Urothelium cell line (cell line): ENCODE measurements at regions not wholly inside any gene's neighbourhood (a gene's known extent, or its start where the extent isn't known, plus 50 kb on each side); places are given as distances from the start of the nearest gene placed in this dataset.
"Not testable (repeated sequence)": the region's sequence is repeated elsewhere in the genome, so short reads cannot be mapped to it uniquely, and the experiment has no call there.

Experiments used
- DNase-seq: peaks from one replicate; pipeline ENCODE4 v3.0.0; 2011; ENCODE audit warnings: low spot score, mixed read lengths
- FAIRE-seq: peaks from 2 replicates; lab custom pipeline; 2011; peaks lifted over from hg19 to GRCh38; lab: Jason Lieb, UNC

DNA sequence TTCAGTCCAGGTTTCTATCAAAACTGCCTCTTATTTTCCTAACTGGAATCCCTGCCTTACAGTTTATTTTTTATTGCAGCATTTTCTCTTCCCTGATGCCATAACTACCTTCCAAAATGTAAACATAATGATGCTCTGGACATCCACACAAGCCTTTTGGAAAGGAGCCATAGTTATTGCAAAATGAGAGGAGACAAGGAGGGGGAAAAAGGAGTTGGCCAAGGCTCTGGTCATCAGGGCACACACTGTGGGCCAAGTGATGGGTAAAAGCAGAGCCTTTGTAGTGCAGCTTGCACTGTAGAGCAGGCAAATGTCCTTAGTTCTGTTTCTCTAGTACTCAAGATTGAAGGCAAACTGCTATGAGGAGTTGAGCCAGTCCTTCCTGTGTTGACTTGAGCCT lies 289.3 kb upstream of the MTPN start:
- no peak for DNase-seq
- no peak for FAIRE-seq

DNA sequence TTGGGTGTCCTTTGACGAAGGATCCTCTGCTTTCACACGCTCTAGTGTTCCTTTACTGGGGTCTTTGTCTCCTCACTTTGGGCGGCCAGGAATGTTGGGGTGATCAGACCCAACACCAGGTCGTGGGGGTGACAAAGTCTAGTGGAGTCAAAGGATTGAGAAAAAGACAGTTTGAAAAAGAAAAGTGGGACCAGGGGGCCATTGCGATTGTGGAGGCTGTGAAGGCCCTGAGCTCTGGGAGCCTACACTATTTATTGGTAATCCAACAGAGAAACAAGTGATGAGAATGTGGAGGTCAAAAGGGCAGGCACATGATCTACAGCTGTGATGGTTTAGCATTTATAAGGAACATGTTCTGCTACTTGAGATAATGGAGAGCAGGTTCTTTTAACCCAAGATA lies 287.1 kb upstream of the MTPN start:
- not testable (repeated sequence) for DNase-seq, FAIRE-seq

DNA sequence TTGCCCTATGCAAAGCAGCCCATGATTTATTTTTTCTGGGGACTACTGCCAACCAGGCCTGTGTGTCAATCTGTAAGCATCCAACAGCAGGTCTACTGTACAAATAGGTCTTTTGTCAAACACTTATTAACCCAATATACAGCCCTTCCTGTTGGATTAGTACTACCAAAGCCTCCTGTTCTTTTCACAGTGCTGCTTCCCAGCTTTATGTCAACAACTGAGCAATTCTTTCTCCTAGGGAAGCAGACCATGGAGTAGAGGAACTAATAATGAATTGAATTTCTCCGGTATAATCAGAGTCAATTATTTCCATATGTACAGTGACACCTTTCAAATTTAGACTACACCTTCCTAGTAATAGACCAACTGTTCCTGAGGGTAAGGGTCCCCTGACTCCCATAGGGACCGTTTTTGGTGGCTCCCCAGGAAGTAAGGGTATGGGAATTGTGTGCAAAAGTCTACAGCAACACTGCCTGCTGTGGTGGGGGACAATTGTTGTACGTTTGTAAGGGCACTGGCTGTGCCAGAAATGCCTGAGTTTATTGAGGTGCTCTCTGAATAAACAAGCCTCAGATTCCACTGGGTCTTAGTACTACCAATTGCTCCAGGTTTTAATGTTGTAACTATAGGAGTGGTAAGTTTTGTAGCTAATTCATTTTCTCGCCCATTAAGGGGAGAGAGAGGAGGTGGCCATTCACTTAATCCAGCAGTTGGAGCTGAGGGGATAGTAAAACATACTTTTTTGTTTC lies 286.1 kb upstream of the MTPN start:
- DNase-seq, FAIRE-seq: not testable (repeated sequence)

GRCh38 chr7:136260591-136260990 lies 283.4 kb upstream of the MTPN start:
- not testable (repeated sequence) for FAIRE-seq

GRCh38 chr7:136259074-136259473 lies 281.9 kb upstream of the MTPN start:
- no peak for FAIRE-seq
- DNase-seq: no peak

More at GRCh38 chr7:136260591-136260990, 283.4 kb upstream of the MTPN start:
- DNase-seq: not testable (repeated sequence)

- DNase-seq: no peak
- no peak for FAIRE-seq
Measured at GRCh38 chr7:136256491-136256890, 279.3 kb upstream of the MTPN start.

DNA sequence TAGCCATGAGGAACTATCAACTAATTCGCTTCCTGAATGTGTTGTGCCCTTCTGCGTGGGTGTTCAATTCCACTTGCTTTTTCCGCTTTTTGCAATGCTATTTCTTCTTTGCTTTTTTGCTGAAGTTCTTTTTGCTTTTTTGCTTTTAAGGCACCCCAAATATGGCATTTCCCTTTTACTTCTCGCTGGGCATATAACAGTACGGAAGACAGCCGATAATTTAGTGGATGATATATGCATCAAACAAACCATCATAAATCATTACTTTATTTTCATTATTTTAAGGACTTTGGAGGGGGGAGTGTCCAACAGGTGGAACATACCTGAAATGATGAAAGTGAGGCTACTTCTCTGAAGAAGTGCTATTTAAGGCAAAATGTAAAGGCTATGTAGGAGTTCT lies 277.0 kb upstream of the MTPN start:
- DNase-seq (no peak), FAIRE-seq (no peak)

- DNase-seq (peak; percentile 45), FAIRE-seq (no peak)
Measured at GRCh38 chr7:136251826-136252225, 274.7 kb upstream of the MTPN start.

GRCh38 chr7:136247211-136247610 lies 270.1 kb upstream of the MTPN start:
- DNase-seq (no peak), FAIRE-seq (no peak)

GRCh38 chr7:136245327-136246004 lies 268.3 kb upstream of the MTPN start:
- no peak for FAIRE-seq
- no peak for DNase-seq

- FAIRE-seq: no peak
- peak; percentile 6 for DNase-seq
Measured at GRCh38 chr7:136234040-136234439, 256.9 kb upstream of the MTPN start.

- DNase-seq (no peak), FAIRE-seq (no peak)
Measured at GRCh38 chr7:136230210-136230609, 253.1 kb upstream of the MTPN start.

- DNase-seq (no peak), FAIRE-seq (no peak)
Measured at GRCh38 chr7:136229790-136230189, 252.6 kb upstream of the MTPN start.

GRCh38 chr7:136228171-136228570 lies 251.0 kb upstream of the MTPN start:
- FAIRE-seq (no peak), DNase-seq (no peak)

GRCh38 chr7:136214356-136214755 lies 237.2 kb upstream of the MTPN start:
- FAIRE-seq (no peak), DNase-seq (no peak)

- DNase-seq: no peak
- no peak for FAIRE-seq
Measured at GRCh38 chr7:136213012-136213411, 235.9 kb upstream of the MTPN start.

DNA sequence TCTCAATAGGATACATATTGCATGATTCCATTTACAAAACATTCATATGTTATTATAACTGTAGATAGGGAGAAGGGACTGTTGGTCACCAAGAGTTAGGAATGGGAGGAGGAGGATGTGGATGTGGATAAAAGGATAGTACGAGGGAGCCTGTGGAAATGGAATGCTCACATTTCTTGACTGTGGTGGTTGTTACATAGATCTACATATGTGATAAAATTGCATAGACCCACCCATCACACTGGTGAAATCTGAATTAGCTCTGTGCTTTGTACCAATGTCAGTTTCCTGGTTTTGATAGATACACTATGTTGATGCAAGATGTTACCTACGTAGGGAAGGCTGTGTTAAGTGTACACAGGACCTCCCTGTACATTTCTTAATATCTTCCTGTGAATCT lies 233.5 kb upstream of the MTPN start:
- FAIRE-seq: no peak
- no peak for DNase-seq

DNA sequence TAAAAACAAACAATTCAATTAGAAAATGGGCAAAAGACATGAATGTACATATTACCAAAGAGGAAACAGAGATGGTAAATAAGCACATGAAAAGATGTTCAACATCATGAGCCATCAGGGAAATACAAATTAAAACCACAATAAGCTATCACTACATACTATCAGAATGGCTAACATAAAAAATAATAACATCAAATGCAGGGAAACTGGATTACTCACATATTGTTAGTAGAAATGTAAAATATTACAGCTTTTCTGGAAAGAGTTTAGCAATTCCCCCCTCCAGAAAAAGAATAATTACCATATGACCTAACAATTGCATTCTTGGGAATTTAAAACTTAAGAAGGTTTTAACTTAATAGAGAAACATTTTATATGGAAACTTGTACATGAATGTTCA lies 232.9 kb upstream of the MTPN start:
- no peak for DNase-seq
- no peak for FAIRE-seq

DNA sequence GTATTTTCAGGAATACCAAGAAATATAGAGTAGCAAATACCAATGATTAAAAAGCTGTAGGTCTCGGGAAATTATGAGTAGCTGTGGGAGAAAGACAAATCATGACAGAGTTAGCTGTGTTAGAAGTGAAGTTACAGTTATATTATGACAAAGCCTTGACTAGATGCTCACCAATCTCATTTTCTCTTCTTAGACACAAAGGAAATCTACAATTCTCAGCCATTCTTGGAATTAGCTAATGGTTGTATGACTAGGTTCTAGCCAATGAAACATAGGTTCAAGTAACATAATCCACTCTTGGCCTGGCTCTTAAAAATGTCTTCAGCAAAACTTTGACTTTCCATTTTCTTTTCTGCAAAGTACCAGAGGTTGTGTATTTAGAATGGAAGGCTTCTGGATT lies 228.8 kb upstream of the MTPN start:
- FAIRE-seq (no peak), DNase-seq (no peak)

GRCh38 chr7:136198168-136198567 lies 221.0 kb upstream of the MTPN start:
- no peak for DNase-seq
- no peak for FAIRE-seq

GRCh38 chr7:136194878-136195277 lies 217.7 kb upstream of the MTPN start:
- FAIRE-seq (no peak), DNase-seq (no peak)

- DNase-seq: no peak
- no peak for FAIRE-seq
Measured at GRCh38 chr7:136193940-136194339, 216.8 kb upstream of the MTPN start.
